GM23338 (cell line): ENCODE measurements at regions not wholly inside any gene's neighbourhood (a gene's known extent, or its start where the extent isn't known, plus 50 kb on each side); places are given as distances from the start of the nearest gene placed in this dataset.

Experiments used
- CREB1 ChIP-seq: fragments of 250-450 bp; sonication (Bioruptor Pico); IDR thresholded peaks from 2 replicates; pipeline ENCODE4 v1.5.0; 2020; ENCODE audit warnings: low read depth, mild to moderate bottlenecking, moderate library complexity
- EZH2 ChIP-seq: fragments of 200-600 bp; sonication (generic); IDR thresholded peaks from one replicate; pipeline ENCODE4 v1.8.0; 2017; ENCODE audit warnings: antibody characterized with exemption, mild to moderate bottlenecking, low read depth; ENCODE audit not compliant: unreplicated experiment
- EZH2phosphoT487 ChIP-seq: fragments of 200-600 bp; sonication (generic); IDR thresholded peaks from one replicate; pipeline ENCODE4 v1.8.1; 2018; ENCODE audit warnings: antibody characterized with exemption; ENCODE audit not compliant: unreplicated experiment
- JUNB ChIP-seq: IDR thresholded peaks from one replicate; pipeline ENCODE4 v1.6.1; 2016; ENCODE audit warnings: antibody characterized with exemption; ENCODE audit not compliant: unreplicated experiment
- POLR2AphosphoS5 ChIP-seq: IDR thresholded peaks from 2 replicates; pipeline ENCODE4 v1.6.1; 2016; ENCODE audit warnings: antibody characterized with exemption, low read depth
- STAT1 ChIP-seq: IDR thresholded peaks from one replicate; pipeline ENCODE4 v1.6.1; 2016; ENCODE audit warnings: antibody characterized with exemption; ENCODE audit not compliant: unreplicated experiment
- TF ChIP-seq, protein P1 (sequence below), 2 experiments: fragments of 200-600 bp in 1 of 2; sonication (generic) in 1 of 2; conservative IDR thresholded peaks; 2 replicates each; pipeline versions ENCODE4 v1.5.1 to v1.6.1; 2016 to 2017; ENCODE audit warnings: antibody characterized with exemption in 2 of 2, low read depth in 2 of 2, mild to moderate bottlenecking in 2 of 2, moderate library complexity in 1 of 2
- TF ChIP-seq, protein P2 (sequence below): IDR thresholded peaks from one replicate; pipeline ENCODE4 v1.6.1; 2018; ENCODE audit warnings: antibody characterized with exemption; ENCODE audit not compliant: unreplicated experiment

GRCh38 chr6:23523771-23524170 is 602.2 kb upstream of the NRSN1 start:
- TF ChIP-seq, protein P1, sequence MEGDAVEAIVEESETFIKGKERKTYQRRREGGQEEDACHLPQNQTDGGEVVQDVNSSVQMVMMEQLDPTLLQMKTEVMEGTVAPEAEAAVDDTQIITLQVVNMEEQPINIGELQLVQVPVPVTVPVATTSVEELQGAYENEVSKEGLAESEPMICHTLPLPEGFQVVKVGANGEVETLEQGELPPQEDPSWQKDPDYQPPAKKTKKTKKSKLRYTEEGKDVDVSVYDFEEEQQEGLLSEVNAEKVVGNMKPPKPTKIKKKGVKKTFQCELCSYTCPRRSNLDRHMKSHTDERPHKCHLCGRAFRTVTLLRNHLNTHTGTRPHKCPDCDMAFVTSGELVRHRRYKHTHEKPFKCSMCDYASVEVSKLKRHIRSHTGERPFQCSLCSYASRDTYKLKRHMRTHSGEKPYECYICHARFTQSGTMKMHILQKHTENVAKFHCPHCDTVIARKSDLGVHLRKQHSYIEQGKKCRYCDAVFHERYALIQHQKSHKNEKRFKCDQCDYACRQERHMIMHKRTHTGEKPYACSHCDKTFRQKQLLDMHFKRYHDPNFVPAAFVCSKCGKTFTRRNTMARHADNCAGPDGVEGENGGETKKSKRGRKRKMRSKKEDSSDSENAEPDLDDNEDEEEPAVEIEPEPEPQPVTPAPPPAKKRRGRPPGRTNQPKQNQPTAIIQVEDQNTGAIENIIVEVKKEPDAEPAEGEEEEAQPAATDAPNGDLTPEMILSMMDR (conservative IDR thresholded peaks at IDR 0.05; ENCODE audit: low read depth in 2 of 2) = no peak
- TF ChIP-seq STAT1 (no peak), CREB1 (CRISPR knock-in tag) (no peak), POLR2AphosphoS5 (no peak), EZH2 (no peak), EZH2phosphoT487 (no peak), JUNB (no peak)
- TF ChIP-seq, protein P2, sequence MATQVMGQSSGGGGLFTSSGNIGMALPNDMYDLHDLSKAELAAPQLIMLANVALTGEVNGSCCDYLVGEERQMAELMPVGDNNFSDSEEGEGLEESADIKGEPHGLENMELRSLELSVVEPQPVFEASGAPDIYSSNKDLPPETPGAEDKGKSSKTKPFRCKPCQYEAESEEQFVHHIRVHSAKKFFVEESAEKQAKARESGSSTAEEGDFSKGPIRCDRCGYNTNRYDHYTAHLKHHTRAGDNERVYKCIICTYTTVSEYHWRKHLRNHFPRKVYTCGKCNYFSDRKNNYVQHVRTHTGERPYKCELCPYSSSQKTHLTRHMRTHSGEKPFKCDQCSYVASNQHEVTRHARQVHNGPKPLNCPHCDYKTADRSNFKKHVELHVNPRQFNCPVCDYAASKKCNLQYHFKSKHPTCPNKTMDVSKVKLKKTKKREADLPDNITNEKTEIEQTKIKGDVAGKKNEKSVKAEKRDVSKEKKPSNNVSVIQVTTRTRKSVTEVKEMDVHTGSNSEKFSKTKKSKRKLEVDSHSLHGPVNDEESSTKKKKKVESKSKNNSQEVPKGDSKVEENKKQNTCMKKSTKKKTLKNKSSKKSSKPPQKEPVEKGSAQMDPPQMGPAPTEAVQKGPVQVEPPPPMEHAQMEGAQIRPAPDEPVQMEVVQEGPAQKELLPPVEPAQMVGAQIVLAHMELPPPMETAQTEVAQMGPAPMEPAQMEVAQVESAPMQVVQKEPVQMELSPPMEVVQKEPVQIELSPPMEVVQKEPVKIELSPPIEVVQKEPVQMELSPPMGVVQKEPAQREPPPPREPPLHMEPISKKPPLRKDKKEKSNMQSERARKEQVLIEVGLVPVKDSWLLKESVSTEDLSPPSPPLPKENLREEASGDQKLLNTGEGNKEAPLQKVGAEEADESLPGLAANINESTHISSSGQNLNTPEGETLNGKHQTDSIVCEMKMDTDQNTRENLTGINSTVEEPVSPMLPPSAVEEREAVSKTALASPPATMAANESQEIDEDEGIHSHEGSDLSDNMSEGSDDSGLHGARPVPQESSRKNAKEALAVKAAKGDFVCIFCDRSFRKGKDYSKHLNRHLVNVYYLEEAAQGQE = no peak
